ENCODE measurements at regions not wholly inside any gene's neighbourhood (a gene's known extent, or its start where the extent isn't known, plus 50 kb on each side); places are given as distances from the start of the nearest gene placed in this dataset.

DNA sequence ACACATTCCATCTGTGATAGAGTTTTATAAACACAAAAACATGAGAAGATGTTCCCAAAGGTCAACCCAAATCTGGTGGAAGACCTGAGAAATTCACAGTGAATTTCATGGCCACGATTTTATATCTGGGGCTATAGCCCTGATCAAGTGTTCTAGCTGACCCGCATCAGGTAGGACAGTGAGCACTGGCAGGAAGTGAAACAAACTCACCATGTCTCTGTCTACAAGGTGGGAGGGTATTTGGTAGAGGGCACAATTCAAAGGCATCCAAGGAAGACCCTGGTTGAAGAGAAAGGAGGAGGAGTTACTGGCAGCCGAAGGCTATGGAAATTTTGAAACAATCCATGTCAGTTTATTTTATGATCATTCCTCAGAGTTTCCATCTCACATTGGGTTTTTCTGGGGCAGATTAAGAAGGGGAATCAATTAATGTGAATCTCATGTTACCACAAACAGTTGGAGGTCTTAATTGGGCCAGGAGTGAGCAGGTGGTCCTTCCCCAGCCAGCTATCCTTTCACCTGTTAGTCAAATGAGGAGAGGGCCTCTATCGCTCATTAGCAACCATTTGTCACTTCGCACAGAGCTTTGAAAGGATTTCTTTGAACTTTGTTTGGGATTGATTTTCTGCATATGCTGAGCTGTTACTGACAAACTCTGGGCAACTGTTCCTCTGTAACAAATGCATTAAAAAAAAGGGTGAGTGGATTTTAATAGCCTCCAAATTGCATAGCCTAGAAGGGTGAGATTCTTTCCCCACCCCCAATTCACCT is 612.0 kb upstream of the CLINT1 start:
- TF ChIP-seq CTCF (IDR thresholded peaks at IDR 0.05) (no peak), POLR2A (IDR thresholded peaks at IDR 0.05) (no peak)
